Prostate gland (tissue), 2 donors: ENCODE measurements at regions not wholly inside any gene's neighbourhood (a gene's known extent, or its start where the extent isn't known, plus 50 kb on each side); places are given as distances from the start of the nearest gene placed in this dataset.
"Not testable (repeated sequence)": the region's sequence is repeated elsewhere in the genome, so short reads cannot be mapped to it uniquely, and the experiment has no call there.

Experiments
- DNase-seq: peaks from one replicate; pipeline ENCODE4 v3.0.0-alpha.2; 2019; ENCODE audit warnings: low spot score
- H3K27ac ChIP-seq, 2 donors: fragments of 200-600 bp; sonication (generic); 2 replicates each; pipeline ENCODE4 v1.5.1; 2017 to 2019
- H3K27me3 ChIP-seq: fragments of 200-600 bp; sonication (generic); replicated peaks from 2 replicates; pipeline ENCODE4 v1.5.1; 2019; ENCODE audit not compliant: insufficient read depth
- H3K36me3 ChIP-seq, 2 donors: fragments of 200-600 bp; sonication (generic); 1 replicate in 1 of 2; 2 replicates in 1 of 2; pipeline versions ENCODE4 v1.5.1 to v1.8.1; 2017 to 2019
- H3K4me1 ChIP-seq: fragments of 200-600 bp; sonication (generic); replicated peaks from 2 replicates; pipeline ENCODE4 v1.5.1; 2019
- H3K4me3 ChIP-seq, 2 donors: fragments of 200-600 bp; sonication (generic); 2 replicates each; pipeline ENCODE4 v1.5.1; 2017 to 2019
- H3K9me3 ChIP-seq: fragments of 200-600 bp; sonication (generic); 2 replicates; pipeline ENCODE4 v1.5.1; 2017
- CTCF ChIP-seq, 4 experiments: fragments of 200-600 bp in 2 of 4; fragments of 450-650 bp in 2 of 4; sonication (generic) in 2 of 4; IDR thresholded peaks; 1 replicate in 3 of 4; 2 replicates in 1 of 4; pipeline ENCODE4 v1.5.1; 2016 to 2019; ENCODE audit warnings: antibody characterized with exemption in 4 of 4, mild to moderate bottlenecking in 2 of 4, moderate library complexity in 2 of 4
- POLR2A ChIP-seq: fragments of 450-650 bp; IDR thresholded peaks from one replicate; pipeline ENCODE4 v1.6.1; 2016; ENCODE audit warnings: antibody characterized with exemption, mild to moderate bottlenecking
- POLR2AphosphoS5 ChIP-seq: sonication (generic); formaldehyde crosslinking; IDR thresholded peaks from one replicate; pipeline ENCODE4 v1.6.1; 2017; ENCODE audit warnings: antibody characterized with exemption
- WGBS: methylation state at CpG from one replicate; pipeline ENCODE4 v1.1.5; 2018; 5-methylcytosine and 5-hydroxymethylcytosine counted together
- intact Hi-C: fragments of 100-400 bp; cut with DNase I; formaldehyde crosslinking; loops from one replicate; pipeline ENCODE4 v1.14.2; 2022

DNA sequence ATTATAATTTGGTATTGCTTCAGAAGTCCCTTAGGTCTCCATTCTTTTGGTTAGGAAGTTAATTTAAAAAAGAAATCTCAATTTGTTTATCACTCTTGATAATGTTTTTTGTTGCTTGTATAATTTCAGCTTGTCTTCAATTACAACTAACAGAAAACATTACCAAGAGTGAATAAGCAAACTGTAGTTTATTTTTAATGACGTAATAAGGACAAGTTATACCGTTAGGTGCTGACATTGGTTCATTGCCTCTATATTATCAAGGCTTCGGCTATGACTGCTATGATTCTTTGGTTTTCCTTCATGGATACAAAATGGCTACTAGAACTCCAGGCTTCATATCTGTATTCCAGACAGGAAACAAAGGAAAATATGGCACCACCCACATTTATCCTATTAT is 220.6 kb downstream of the PTGER3 start:
- Histone ChIP-seq H3K9me3 (no peaks in the 10 kb centered on the region), H3K4me3 (no peak overlapping the region), H3K36me3 (no peaks in the 10 kb centered on the region), H3K27me3 (no peaks in the 10 kb centered on the region), H3K4me1 (no peaks in the 10 kb centered on the region), H3K27ac (no peak overlapping the region)
- DNase-seq = no peak
- intact Hi-C loops = no loop called here
- TF ChIP-seq POLR2A (no peak), CTCF (IDR thresholded peaks at IDR 0.05) (no peak), POLR2AphosphoS5 (no peak)
- WGBS = 94% methylated on average over 3 of the region's 3 CpGs

GRCh38 chr1:70828177-70828576 is 219.4 kb downstream of the PTGER3 start:
- TF ChIP-seq CTCF (IDR thresholded peaks at IDR 0.05) = no peak
- no peak for TF ChIP-seq POLR2A
- TF ChIP-seq POLR2AphosphoS5 = no peak
- 90% methylated on average over 1 of the region's 1 CpG for WGBS
- intact Hi-C loops = no loop called here

DNA sequence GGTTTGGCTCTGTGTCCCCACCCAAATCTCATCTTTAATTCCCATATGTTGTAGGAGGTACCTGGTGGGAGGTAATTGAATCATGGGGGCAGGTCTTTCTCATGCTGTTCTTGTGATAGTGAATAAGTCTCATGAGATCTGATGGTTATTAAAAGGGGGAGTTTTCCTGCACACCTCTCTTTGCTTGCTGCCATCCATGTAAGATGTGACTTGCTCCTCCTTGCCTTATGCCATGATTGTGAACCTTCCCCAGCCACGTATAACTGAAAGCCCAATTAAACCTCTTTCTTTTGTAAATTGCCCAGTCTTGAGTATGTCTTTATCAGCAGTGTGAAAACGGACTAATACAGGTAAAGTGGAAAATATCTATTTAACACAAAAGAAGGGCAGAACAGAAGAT is 213.3 kb downstream of the PTGER3 start:
- H3K27ac ChIP-seq, H3K9me3 ChIP-seq, H3K27me3 ChIP-seq, intact Hi-C loops, DNase-seq, H3K36me3 ChIP-seq, H3K4me3 ChIP-seq, H3K4me1 ChIP-seq: not testable (repeated sequence)
- WGBS = 86% methylated on average over 2 of the region's 2 CpGs

More at GRCh38 chr1:70828177-70828576, 219.4 kb downstream of the PTGER3 start:
- Histone ChIP-seq H3K27ac (no peak overlapping the region), H3K9me3 (no peaks in the 10 kb centered on the region), H3K27me3 (no peaks in the 10 kb centered on the region), H3K4me1 (no peaks in the 10 kb centered on the region), H3K36me3 (no peaks in the 10 kb centered on the region), H3K4me3 (no peak overlapping the region)
- DNase-seq = no peak

DNA sequence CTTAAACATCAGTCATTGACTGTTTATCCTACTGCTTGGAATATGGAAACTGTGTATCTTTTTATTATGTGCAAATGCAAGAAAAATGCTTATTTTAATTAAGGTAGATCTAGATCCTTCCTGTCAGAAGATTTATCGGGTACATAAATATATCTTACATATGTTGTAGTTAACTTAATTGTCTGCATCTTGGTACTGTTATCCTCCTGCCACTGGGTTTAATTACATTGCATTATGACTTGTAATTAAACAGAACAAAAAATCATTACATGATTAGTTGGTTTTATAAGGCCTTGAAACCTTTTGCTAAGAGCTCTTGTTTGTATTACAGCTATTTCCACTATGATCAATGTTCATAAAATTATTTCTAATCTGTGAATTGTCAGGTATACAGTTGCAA is 211.2 kb downstream of the PTGER3 start:
- no peaks in the 10 kb centered on the region for H3K9me3 ChIP-seq
- TF ChIP-seq POLR2AphosphoS5 = no peak
- no peak for TF ChIP-seq POLR2A
- no peak for TF ChIP-seq CTCF (IDR thresholded peaks at IDR 0.05)
- DNase-seq = no peak
- WGBS = 85% methylated on average over 1 of the region's 1 CpG
- H3K27ac ChIP-seq = no peak overlapping the region
- H3K4me1 ChIP-seq = no peaks in the 10 kb centered on the region
- no peak overlapping the region for H3K4me3 ChIP-seq
- H3K36me3 ChIP-seq = no peaks in the 10 kb centered on the region
- intact Hi-C loops = no loop called here
- H3K27me3 ChIP-seq = no peaks in the 10 kb centered on the region

GRCh38 chr1:70840260-70840953 is 207.2 kb downstream of the PTGER3 start:
- 22% methylated on average over 3 of the region's 3 CpGs for WGBS
- Histone ChIP-seq H3K4me3 (no peak overlapping the region), H3K27me3 (no peaks in the 10 kb centered on the region), H3K27ac (no peak overlapping the region), H3K9me3 (no peaks in the 10 kb centered on the region), H3K4me1 (no peaks in the 10 kb centered on the region), H3K36me3 (no peaks in the 10 kb centered on the region)
- no peak for DNase-seq
- no peak for TF ChIP-seq CTCF (IDR thresholded peaks at IDR 0.05)
- no peak for TF ChIP-seq POLR2AphosphoS5
- TF ChIP-seq POLR2A = no peak
- intact Hi-C loops = no loop called here
